ENCODE measurements at regions not wholly inside any gene's neighbourhood (a gene's known extent, or its start where the extent isn't known, plus 50 kb on each side); places are given as distances from the start of the nearest gene placed in this dataset.
"Not testable (repeated sequence)": the region's sequence is repeated elsewhere in the genome, so short reads cannot be mapped to it uniquely, and the experiment has no call there.

DNA sequence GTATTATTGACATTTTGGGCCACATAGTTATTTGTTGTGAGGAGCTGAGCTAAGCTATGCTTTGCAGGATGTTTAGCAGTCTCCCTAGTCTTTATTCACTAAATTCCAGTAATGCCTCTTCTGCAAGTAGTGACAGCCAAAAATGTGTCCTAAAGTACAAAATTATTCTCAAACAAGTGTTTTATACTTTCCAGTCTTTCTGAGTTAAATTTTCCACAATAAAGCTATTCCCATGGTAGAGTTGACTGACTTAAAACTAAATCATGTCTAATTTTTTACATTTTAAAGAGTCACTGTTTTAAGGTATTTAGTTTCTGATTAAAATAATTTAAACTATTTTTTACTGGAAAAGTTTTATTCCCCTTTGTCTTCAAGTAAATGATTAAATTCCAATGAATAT is 717.8 kb upstream of the HS3ST5 start:
- no peak for ATAC-seq (ENCODE audit: insufficient number of reproducible peaks, low FRiP score, low read depth)
- Histone ChIP-seq H3K27ac (no peak overlapping the region), H3K36me3 (no peaks in the 10 kb centered on the region), H3K4me3 (no peak overlapping the region), H3K27me3 (replicated peaks; ENCODE audit: insufficient read depth) (no peaks in the 10 kb centered on the region), H3K9me3 (no peaks in the 10 kb centered on the region), H3K4me1 (ENCODE audit: control insufficient read depth in 1 of 2, low read depth in 2 of 2) (no peaks in the 10 kb centered on the region)
- TF ChIP-seq, protein P1, sequence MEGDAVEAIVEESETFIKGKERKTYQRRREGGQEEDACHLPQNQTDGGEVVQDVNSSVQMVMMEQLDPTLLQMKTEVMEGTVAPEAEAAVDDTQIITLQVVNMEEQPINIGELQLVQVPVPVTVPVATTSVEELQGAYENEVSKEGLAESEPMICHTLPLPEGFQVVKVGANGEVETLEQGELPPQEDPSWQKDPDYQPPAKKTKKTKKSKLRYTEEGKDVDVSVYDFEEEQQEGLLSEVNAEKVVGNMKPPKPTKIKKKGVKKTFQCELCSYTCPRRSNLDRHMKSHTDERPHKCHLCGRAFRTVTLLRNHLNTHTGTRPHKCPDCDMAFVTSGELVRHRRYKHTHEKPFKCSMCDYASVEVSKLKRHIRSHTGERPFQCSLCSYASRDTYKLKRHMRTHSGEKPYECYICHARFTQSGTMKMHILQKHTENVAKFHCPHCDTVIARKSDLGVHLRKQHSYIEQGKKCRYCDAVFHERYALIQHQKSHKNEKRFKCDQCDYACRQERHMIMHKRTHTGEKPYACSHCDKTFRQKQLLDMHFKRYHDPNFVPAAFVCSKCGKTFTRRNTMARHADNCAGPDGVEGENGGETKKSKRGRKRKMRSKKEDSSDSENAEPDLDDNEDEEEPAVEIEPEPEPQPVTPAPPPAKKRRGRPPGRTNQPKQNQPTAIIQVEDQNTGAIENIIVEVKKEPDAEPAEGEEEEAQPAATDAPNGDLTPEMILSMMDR (IDR thresholded peaks at IDR 0.05), result no peak
- no peak for DNase-seq (ENCODE audit: low spot score)

DNA sequence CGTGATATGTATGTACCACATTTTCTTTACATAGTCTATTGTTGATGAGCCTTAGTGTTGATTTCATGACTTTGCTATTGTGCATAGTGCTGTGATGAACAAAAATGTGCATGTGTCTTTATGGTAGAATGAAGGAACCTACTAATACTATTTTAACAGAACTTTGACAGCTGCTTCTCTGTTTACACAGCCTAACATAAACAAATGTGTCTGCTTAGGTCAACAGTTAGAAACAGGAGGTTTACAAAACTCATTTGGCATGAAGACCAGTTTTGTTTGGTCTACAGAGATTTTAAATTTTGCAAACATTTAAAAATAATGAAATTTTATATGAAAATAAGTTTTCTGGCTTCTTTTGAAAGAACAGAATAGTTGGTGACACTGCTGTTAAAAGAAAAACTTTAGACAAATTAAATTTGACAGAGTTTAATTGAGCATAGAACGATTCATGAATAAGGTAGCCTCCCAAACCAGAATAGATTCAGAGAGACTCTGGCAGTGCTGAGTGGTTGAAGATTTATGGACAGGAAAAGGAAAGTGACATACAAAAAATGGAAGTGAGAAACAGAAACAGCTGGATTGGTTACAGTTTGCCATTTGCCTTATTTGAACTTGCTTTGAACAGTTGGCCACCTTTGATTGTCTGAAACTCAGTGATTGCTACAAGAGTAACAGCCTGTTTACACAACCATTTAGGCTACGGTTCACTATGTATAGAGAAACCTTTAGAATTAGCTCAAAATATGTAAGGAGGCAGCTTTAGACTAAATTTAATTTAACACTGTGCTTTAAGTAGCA is 715.8 kb upstream of the HS3ST5 start:
- TF ChIP-seq, protein P1 (IDR thresholded peaks at IDR 0.05), result no peak
- H3K36me3 ChIP-seq, result no peaks in the 10 kb centered on the region
- ATAC-seq (ENCODE audit: insufficient number of reproducible peaks, low FRiP score, low read depth) (no peak), DNase-seq (ENCODE audit: low spot score) (no peak)
- H3K27me3 ChIP-seq (replicated peaks; ENCODE audit: insufficient read depth), result no peaks in the 10 kb centered on the region
- no peaks in the 10 kb centered on the region for H3K4me1 ChIP-seq (ENCODE audit: control insufficient read depth in 1 of 2, low read depth in 2 of 2)
- no peak overlapping the region for H3K27ac ChIP-seq
- no peak overlapping the region for H3K4me3 ChIP-seq
- H3K9me3 ChIP-seq, result no peaks in the 10 kb centered on the region

DNA sequence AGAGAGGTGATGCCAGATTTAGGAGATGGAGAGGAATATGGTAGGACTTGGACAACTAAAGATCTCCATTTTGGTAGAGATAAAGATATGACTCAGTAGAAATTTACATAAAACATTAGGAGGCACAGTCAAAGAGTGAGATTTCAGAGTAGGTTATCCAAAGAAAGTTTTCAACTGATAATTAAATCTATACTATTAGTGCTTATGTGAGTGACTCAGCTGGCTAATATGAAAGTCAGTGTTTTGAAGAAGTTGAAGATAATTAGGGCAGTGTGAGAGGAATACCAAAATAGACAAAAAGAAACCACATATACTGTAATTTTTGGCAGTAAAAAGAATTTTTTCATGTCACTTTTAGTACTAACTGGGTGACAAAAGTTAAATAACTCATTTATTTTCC is 712.8 kb upstream of the HS3ST5 start:
- H3K27ac ChIP-seq, result no peak overlapping the region
- H3K9me3 ChIP-seq, result no peaks in the 10 kb centered on the region
- TF ChIP-seq, protein P1 (IDR thresholded peaks at IDR 0.05), result no peak
- no peak for DNase-seq (ENCODE audit: low spot score)
- no peak overlapping the region for H3K4me3 ChIP-seq
- H3K27me3 ChIP-seq (replicated peaks; ENCODE audit: insufficient read depth), result no peaks in the 10 kb centered on the region
- no peak for ATAC-seq (ENCODE audit: insufficient number of reproducible peaks, low FRiP score, low read depth)
- no peaks in the 10 kb centered on the region for H3K36me3 ChIP-seq
- H3K4me1 ChIP-seq (ENCODE audit: control insufficient read depth in 1 of 2, low read depth in 2 of 2), result no peaks in the 10 kb centered on the region

DNA sequence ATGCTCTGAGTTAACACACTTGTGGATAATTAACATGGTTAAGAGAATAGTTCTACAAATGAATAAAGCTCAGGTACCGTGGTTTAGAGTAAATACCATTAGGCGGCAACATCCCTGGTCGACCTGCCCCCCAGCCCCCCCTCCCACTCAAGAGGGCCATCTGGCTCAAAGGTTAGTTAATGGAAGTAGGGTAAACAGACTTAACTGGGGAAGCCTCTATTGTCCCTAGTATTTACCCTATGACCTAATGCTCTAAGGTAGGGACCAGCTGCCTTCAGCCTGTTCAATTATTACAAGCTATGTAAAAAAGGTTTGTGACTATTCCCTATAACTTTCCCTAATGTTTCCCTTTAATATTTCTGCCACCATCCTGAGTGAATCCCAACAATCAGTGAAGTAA is 711.4 kb upstream of the HS3ST5 start:
- not testable (repeated sequence) for ATAC-seq (ENCODE audit: insufficient number of reproducible peaks, low FRiP score, low read depth); H3K9me3 ChIP-seq; H3K27ac ChIP-seq; H3K36me3 ChIP-seq; H3K27me3 ChIP-seq (replicated peaks; ENCODE audit: insufficient read depth); H3K4me3 ChIP-seq; H3K4me1 ChIP-seq (ENCODE audit: control insufficient read depth in 1 of 2, low read depth in 2 of 2); DNase-seq (ENCODE audit: low spot score)

DNA sequence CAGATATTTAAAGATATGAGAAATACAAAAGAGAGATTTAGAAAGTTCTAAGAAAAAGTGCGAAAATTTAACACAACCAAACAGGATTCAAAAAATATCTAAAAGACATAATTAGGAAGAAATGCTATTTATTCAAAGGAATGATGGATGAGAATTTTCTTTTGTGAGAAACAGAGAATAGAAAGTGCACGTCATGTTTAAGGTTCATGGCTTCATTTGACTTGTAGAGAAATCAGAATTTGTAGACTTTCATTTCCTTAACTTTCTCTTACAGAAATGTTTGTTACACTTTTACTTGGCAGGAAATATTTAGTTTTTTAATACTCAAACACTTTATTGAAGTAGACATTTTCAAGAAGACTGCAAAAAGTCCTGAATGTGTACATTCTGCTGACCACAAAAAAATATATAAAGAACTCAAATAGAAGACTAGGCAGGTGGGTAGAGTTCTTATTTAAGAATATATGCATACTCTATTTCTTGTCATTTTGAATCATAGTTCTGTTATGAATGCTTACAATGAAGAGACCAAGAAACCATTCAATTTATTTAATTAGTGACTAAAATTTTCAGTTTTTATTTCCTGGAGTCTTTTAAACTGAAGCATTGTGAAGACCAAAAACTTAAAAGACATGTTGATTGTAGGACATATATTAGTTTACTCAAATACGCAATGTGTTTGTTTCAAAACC is 710.5 kb upstream of the HS3ST5 start:
- Histone ChIP-seq H3K36me3 (no peaks in the 10 kb centered on the region), H3K9me3 (no peaks in the 10 kb centered on the region), H3K27me3 (replicated peaks; ENCODE audit: insufficient read depth) (no peaks in the 10 kb centered on the region), H3K4me1 (ENCODE audit: control insufficient read depth in 1 of 2, low read depth in 2 of 2) (no peaks in the 10 kb centered on the region), H3K27ac (no peak overlapping the region), H3K4me3 (no peak overlapping the region)
- no peak for DNase-seq (ENCODE audit: low spot score)
- TF ChIP-seq, protein P1 (IDR thresholded peaks at IDR 0.05), result no peak
- ATAC-seq (ENCODE audit: insufficient number of reproducible peaks, low FRiP score, low read depth), result no peak

All from thoracic aorta (tissue), 2 donors.